Activated T-helper 9 cell treated with anti-CD3 and anti-CD28 coated beads, Interleukin-2, amount 50 U/mL, for 16 hours (primary cell): ENCODE measurements at regions not wholly inside any gene's neighbourhood (a gene's known extent, or its start where the extent isn't known, plus 50 kb on each side); places are given as distances from the start of the nearest gene placed in this dataset.
"Not testable (repeated sequence)": the region's sequence is repeated elsewhere in the genome, so short reads cannot be mapped to it uniquely, and the experiment has no call there.

Experiments used
- DNase-seq: peaks from one replicate; pipeline ENCODE4 v3.0.0-alpha.2; 2020; ENCODE audit warnings: low read depth

- DNase-seq: no peak
Measured at GRCh38 chr9:104980039-104980654, 52.2 kb upstream of the ABCA1 start.

DNA sequence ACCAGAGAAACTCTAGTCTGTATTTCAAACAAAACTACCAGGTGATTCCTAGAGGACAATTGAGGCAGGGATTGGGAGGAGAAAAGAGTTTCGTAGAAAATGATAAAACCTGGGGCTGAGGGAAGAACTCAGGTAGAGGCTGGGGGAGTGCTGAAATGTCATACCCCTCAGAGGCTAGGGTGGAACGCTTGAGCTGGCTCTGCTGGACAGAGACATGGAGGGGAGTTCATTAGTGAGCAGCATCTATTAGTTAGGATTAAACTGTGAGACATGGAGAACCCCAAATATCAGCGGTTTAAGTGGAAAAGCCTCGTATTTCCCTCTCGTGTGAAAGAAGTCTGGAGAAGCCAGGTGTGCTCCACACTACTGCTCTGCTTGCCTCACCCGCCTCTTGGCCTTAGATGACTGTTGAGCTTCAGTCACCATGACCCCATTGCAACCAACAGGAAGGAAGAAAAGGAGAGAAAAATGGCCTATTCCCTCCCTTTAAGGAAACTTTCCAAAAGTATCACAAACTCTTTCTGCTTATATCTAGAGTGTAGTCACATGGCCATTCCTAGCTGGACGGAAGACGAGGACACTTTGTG is 53.7 kb upstream of the ABCA1 start:
- DNase-seq: no peak

GRCh38 chr9:104982543-104982942 is 54.6 kb upstream of the ABCA1 start:
- DNase-seq: no peak

DNA sequence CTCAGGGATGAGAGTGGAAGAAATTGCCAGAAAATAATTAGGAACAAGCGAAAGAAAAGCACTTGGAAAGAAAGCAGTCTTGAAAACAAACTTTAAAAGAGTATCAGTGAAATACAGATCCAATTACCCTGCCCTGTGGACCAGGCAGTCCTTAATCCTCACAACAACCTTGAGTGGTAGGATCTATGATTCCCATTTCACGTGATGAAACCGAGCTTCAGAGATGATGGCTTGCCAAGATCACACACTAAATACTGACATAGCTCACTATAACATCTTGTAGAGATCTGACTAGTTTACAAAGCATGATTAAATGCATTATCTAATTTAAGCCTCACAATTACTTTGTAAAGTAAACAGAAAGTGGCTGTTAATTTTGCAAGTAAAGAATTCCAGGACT is 55.5 kb upstream of the ABCA1 start:
- no peak for DNase-seq

DNA sequence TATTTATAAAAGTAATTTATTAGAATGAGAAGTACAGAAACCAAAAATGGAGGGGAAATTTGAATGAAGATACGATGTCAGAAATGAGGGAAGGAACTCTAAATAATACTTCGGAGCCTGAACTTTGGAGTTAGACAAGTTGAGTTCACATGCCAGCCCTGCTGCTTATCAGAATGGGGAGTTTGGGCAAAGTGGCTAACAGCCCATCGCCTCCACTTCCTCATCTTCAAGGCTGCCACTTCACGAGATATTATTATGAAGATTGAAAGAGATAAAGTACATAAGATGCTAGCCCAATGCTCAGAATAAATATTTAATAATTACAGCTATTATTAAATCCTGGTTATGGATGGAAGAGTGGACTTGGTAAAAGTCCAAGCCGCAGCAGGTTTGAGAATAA is 56.2 kb upstream of the ABCA1 start:
- DNase-seq: no peak

DNA sequence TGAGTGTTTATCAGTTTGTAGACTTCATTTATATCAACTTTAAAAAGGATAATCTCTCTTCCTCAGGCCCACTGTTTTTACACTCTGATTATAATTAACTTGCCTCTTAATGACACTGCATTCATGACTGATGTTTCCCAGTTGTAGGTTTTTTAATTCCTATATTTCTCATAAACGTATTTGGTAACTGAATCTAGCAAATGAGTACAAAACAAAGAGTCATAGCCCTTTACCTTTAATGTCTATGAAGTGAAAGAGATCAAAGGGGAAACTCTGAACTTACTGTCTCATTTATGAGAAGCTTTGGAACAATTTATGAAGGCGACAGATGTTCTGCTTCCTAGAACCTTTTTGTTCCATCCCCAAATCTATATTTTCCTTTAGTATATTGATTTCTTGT is 56.6 kb upstream of the ABCA1 start:
- DNase-seq: no peak

- no peak for DNase-seq
Measured at GRCh38 chr9:104984948-104985347, 57.0 kb upstream of the ABCA1 start.

DNA sequence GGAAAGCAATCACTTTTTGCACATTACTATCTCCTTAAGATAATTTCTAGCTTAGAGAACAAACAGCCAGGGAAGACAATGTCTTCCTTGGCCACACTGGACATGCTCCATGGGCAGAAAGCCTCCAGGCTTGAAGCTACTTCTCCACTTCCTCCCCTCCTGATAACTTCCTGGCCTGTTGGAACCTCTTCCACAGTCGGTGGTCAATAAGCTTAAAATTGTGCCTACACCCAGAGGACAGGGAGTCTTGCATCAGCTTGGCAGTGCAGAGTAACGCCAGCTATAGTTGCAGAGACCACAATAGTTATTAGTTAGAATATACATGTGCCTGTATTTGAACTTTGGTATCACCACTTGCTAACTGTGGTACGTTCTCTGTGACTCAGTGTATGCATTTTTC is 58.1 kb upstream of the ABCA1 start:
- no peak for DNase-seq

DNA sequence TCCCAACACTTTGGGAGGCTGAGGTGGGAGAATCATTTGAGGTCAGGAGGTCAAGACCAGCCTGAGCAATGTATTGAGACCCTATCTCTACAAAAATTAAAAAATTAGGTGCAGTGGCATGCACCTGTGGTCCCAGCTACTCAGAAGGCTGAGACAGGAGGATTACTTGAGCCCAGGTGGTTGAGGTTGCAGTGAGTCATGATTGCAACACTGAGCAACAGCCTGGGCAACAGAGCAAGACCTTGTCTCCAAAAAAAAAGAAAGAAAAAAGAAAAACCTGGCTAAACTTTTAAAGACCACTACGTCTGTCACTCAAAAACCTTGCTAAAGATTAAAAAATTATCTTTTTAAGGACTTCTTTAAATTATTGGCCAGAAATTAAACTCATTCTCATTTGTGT is 59.8 kb upstream of the ABCA1 start:
- no peak for DNase-seq

DNA sequence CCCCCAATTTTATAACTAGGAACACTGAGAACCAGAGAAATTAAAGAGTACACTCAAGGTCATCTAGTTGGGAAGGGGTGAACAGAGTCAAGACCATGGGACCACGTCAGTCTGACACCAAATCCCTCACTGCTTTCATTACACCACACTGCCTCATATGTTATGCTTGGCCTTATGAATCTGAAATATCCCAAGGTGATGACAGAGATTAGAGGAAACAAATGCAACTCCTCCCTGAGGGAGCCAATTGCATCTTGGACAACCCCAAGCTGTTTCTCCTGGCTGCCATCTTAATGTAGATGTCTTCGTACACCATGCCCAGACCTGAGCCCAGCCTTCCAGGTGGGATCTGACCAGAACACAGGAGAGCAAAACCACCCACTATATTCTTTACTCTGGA is 60.6 kb upstream of the ABCA1 start:
- no peak for DNase-seq

GRCh38 chr9:104991144-104991953 is 63.4 kb upstream of the ABCA1 start:
- peak; percentile 75 for DNase-seq

DNA sequence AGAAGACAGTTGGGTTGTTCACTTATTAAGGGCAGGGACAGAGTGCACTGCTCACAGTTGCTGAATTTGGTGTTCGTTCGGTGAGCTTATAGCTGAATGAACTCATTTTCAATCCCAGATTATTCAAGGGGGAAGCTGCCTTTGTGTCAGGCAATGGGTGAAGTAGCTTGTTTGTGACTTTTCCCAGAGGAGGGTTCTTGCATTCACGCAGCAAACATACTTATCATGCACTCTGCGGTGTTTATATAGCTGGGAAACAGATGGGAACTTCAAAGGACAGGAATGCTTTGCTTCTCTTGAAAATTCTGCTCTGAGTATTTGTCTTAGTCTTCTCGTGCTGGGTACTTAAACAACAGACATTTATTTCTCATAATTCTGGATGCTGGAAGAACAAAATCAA is 64.7 kb upstream of the ABCA1 start:
- DNase-seq: no peak

DNA sequence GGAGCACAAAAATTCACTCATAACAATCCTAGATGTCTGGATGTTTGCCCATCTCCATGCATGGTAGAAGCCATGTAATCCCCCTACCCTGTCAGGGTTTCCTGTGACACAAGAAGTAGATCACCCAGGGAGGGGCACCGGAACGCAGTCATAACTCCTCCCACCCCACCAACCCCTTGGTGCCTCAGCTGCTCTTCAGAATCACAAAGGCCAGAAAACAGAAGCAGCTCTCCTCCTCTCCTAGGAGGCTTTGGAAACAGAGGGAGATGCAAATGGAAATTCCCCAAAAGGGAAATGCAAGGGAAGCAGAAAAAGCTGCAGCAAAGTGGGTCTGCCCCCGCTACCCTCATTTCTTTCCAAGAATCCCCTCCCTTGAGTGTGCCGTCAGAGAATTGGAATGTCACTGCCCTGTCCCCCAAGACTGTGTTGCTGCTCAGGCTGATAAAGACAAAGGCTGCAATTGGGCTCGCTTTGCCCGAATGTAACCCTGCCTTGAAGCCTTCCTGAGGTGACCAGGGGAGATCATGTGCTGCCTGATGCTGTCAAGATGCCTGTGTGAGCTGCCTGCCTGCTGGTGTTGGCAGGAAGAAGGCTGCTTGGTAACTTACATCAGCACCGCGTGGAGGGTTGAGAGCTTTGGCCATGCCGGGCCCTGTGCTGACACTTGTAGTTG is 65.5 kb upstream of the ABCA1 start:
- no peak for DNase-seq

DNA sequence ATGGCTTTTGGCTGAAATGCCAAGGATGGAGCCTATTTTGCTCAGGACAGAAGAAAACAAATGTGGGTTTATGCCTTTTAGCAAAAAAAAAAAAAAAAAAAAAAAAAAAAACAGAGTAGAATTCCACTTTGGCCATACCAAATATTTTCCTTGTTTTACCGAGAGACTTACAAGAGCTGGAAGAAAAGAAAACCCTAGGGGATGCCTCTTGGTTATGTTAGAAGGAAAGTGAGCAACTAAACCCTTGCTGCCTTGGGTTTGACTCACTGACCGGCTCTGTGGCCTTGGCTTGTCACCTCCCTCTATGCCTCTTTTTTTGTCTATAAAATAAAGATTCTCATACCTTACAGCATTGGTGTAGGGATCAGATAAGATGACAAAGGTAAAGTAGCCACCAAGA is 69.6 kb upstream of the ABCA1 start:
- DNase-seq: no peak

DNA sequence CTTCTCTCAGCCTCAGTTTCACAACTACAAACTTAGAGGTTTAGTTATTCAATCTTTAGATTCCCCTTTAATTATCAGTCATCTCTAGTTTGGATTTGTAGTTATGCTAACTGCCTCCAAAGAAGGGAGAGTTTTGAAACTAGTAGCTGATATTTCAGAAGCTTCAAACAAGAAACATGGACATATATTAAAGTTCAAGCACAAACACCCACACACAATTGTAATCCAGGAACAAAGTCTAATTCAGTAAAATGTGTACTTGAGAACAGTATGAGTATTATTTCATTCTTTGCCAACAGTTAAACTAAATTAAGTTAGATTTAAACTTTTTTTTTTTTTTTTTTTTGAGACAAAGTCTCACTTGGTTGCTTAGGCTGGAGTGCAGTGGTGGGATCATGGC is 71.2 kb upstream of the ABCA1 start:
- no peak for DNase-seq

GRCh38 chr9:105000529-105000928 is 72.6 kb upstream of the ABCA1 start:
- DNase-seq: not testable (repeated sequence)

DNA sequence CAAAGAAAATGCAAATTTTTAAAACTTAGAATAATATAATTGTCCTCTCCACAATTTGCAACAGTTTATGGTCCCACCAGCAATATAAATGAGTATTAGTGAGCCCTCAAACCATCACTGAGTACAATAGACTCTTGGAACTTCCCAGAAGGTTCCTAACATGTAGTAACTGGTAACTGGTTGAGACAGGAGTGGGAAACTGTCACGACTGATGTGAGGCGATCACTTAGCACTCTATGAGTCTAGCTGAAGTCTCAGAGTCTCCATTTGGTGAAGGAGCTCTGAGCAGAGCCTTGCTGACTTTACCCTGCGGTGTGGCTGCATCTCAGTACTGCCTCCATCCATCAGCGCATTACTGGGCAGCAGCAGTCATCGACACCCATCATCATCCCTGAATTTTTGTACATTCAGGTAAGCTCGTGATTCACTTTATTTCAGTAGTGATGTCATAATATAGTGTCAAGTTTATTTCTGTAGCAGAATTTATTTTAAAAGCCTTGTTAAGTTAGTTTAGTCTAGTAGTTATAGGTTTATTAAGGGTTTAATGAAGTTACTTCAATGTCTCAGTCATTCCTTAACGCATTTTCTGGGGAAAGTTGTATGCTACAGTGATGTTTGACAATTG is 76.6 kb upstream of the ABCA1 start:
- DNase-seq: no peak

DNA sequence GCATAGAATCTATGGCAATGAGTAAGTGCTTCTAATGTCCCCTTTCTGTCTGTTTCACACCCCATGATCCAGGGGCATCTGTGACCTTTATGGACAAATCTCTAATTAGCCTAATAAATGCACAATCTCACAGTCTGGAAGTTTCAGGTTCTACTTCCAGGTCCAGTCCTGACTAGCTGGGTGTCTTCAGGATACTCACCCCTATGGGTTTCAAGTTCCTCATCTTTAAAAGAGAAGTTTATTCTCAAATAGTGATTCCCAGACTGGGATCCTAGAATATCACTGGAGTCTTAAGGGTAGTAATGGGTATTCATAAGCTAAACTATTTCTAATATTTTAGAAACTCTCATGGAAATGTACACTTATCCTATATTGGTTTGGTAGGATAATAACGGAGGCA is 77.2 kb upstream of the ABCA1 start:
- no peak for DNase-seq

DNA sequence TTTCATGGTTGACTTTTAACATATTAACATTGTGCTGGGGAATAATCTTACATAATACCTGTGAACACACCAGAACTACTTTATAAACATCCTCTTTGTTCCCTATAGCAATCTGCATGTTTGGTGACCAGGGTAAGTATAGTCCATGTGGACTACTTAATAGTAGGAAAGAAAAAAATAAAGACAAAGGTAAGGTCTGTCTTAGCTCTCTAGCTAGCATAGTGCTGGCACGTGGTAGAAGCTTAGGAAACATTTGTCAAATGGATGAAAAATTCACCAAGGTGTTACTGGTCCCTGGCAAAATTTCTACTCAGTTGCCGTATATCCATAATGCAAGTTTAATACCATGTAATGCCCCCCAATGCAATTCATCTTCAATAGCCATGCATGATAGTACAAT is 78.6 kb upstream of the ABCA1 start:
- DNase-seq: no peak

DNA sequence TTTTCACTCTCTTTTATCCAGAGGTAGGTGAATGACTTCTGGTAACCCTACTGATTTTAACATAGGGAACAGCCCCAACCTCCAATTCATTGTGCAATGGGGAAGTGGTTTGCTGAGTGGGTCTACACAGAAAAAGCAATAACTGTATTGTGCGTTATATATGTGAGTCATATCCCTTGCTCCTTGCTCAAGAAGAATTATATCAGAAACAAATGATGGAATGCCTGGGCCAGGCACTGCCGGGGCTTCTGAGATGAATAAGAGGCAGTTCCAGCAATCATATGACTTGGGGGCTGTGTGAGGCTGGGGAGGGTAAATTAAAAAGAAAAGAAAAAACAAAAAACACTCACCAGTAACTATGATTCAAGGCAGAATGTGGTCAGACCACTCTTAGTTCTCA is 79.2 kb upstream of the ABCA1 start:
- no peak for DNase-seq

- DNase-seq: not testable (repeated sequence)
Measured at GRCh38 chr9:105010089-105010488, 82.1 kb upstream of the ABCA1 start.

DNA sequence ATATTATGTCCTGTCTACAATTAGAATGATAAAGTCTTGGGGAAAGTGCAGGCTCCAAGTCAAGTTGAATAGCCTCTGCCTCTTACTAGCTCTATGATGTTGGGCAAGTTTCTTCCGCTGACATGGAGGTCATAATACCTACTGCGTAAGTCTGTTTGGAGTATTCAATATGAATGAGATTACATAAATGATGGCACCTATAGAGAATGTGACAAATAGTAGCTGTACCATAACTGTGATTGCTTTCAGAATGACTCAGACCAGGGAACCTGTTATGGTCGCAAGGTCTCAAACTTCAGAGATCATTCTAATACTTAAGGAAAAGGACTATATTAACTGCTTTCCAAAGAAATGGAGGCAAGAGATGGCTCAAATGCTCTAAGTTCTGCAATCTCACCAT is 94.0 kb upstream of the ABCA1 start:
- no peak for DNase-seq

DNA sequence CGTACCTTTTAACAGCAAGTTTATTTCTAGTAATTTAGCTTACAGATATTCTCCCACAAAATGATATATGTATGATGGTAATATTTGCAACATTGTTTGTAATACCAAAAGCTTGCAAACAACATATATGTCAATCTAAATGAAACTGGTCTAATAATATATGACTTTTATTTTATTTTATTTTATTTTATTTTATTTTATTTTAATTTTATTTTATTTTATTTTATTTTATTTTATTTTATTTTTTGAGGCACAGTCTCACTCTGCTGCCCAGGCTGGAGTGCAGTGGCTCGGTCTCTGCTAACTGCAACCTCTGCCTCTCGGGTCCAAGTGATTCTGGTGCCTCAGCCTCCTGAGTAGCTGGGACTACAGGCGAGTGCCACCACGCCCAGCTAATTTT is 94.6 kb upstream of the ABCA1 start:
- not testable (repeated sequence) for DNase-seq
